GM12878 (cell line): ENCODE measurements at regions not wholly inside any gene's neighbourhood (a gene's known extent, or its start where the extent isn't known, plus 50 kb on each side); places are given as distances from the start of the nearest gene placed in this dataset.

Source experiments
- ATAC-seq: fragments of 200-7000 bp; cut with Tn5 transposase; 3 replicates; pipeline ENCODE4 v1.9.1; 2020; ENCODE audit warnings: mild to moderate bottlenecking, moderate library complexity
- BruUV-seq: library from RNA; stranded (reverse); fragments of 400-500 nt; replicated peaks from 2 replicates; lab custom pipeline; 2021; lab: Mats Ljungman, UMichigan
- CTCF ChIA-PET: fragments of 300-600 bp; sonication (Branson Sonifier 250); formaldehyde crosslinking; extraction: SDS; loops from one replicate; lab custom pipeline; 2021; ENCODE audit warnings: inconsistent platforms; lab: Yijun Ruan, JAX
- POLR2A ChIA-PET: fragments of 350-600 bp; formaldehyde crosslinking; extraction: SDS; loops from one replicate; lab custom pipeline; 2021; ENCODE audit warnings: inconsistent platforms; lab: Charles Lee
- RAD21 ChIA-PET: fragments of 300-600 bp; sonication (Branson Sonifier 250); formaldehyde crosslinking; loops from one replicate; lab custom pipeline; 2023; ENCODE audit warnings: antibody characterized with exemption; ENCODE audit not compliant: unreplicated experiment; lab: Charles Lee
- SMC1A ChIA-PET: fragments of 300-600 bp; sonication (Branson Sonifier 250); formaldehyde crosslinking; loops from one replicate; lab custom pipeline; 2023; ENCODE audit not compliant: unreplicated experiment, uncharacterized antibody; lab: Charles Lee
- DNase-seq: peaks from one replicate; pipeline ENCODE4 v3.0.0-alpha.2; 2011; ENCODE audit warnings: low read depth, low spot score
- FAIRE-seq: peaks from 3 replicates; lab custom pipeline; 2011; peaks lifted over from hg19 to GRCh38; lab: Jason Lieb, UNC
- H2AFZ ChIP-seq: 2 replicates; pipeline ENCODE4 v1.6.0; 2011; ENCODE audit warnings: low read depth, low read length, control low read depth; ENCODE audit not compliant: control insufficient read depth
- H3K27ac ChIP-seq: 2 replicates; pipeline ENCODE4 v1.5.1; 2011; ENCODE audit warnings: control low read depth; ENCODE audit not compliant: control insufficient read depth, insufficient read depth
- H3K27me3 ChIP-seq, 2 experiments: replicated peaks in 1 of 2; 2 replicates each; pipeline versions ENCODE4 v1.6.0 to v1.6.1; 2011; ENCODE audit warnings: low read length in 1 of 2; ENCODE audit not compliant: control insufficient read depth in 2 of 2, insufficient read depth in 2 of 2
- H3K36me3 ChIP-seq, 2 experiments: 2 replicates each; pipeline ENCODE4 v1.5.1; 2011; ENCODE audit warnings: low read length in 1 of 2; ENCODE audit not compliant: control insufficient read depth in 2 of 2, insufficient read depth in 2 of 2
- H3K4me1 ChIP-seq: 2 replicates; pipeline ENCODE4 v1.6.1; 2011; ENCODE audit warnings: mild to moderate bottlenecking, low read length, moderate library complexity, mixed read lengths; ENCODE audit not compliant: control insufficient read depth, insufficient read depth
- H3K4me2 ChIP-seq: 2 replicates; pipeline ENCODE4 v1.6.0; 2011; ENCODE audit warnings: control low read depth; ENCODE audit not compliant: control insufficient read depth, insufficient read depth
- H3K4me3 ChIP-seq: fragments of 200-600 bp; sonication (generic); 2 replicates; pipeline ENCODE4 v1.5.1; 2016
- H3K79me2 ChIP-seq: 2 replicates; pipeline ENCODE4 v1.6.0; 2011; ENCODE audit warnings: low read length; ENCODE audit not compliant: control insufficient read depth, insufficient read depth
- H3K9ac ChIP-seq: 2 replicates; pipeline ENCODE4 v1.8.0; 2011; ENCODE audit warnings: low read length, control low read depth, mixed read lengths; ENCODE audit not compliant: control insufficient read depth, insufficient read depth
- H3K9me3 ChIP-seq: replicated peaks from 3 replicates; pipeline ENCODE4 v1.5.1; 2011; ENCODE audit warnings: mild to moderate bottlenecking, low read length; ENCODE audit not compliant: control insufficient read depth, insufficient read depth
- H4K20me1 ChIP-seq: 2 replicates; pipeline ENCODE4 v1.6.0; 2011; ENCODE audit not compliant: control insufficient read depth, insufficient read depth
- BHLHE40 ChIP-seq, 2 experiments: fragments of 450-650 bp in 1 of 2; IDR thresholded peaks; 2 replicates each; pipeline ENCODE4 v1.6.1; 2011 to 2017; ENCODE audit warnings: low read depth in 2 of 2, borderline replicate concordance in 1 of 2, improper control_type of control experiment in 1 of 2, low read length in 1 of 2, mild to moderate bottlenecking in 1 of 2
- DPF2 ChIP-seq: fragments of 450-650 bp; IDR thresholded peaks from 2 replicates; pipeline ENCODE4 v1.6.1; 2017; ENCODE audit warnings: mild to moderate bottlenecking
- EP300 ChIP-seq, 2 experiments: fragments of 150-350 bp in 1 of 2; IDR thresholded peaks; 2 replicates each; pipeline ENCODE4 v1.6.1; 2011 to 2012; ENCODE audit warnings: low read depth in 2 of 2, low read length in 2 of 2, borderline replicate concordance in 1 of 2, improper control_type of control experiment in 1 of 2, inconsistent platforms in 1 of 2; ENCODE audit not compliant: control insufficient read depth in 1 of 2
- HDAC2 ChIP-seq: fragments of 200-600 bp; sonication (generic); IDR thresholded peaks from 2 replicates; pipeline ENCODE4 v1.6.1; 2017
- HDGF ChIP-seq: fragments of 450-650 bp; IDR thresholded peaks from 2 replicates; pipeline ENCODE4 v1.6.1; 2016; ENCODE audit warnings: antibody characterized with exemption
- HSF1 ChIP-seq: fragments of 150-350 bp; IDR thresholded peaks from 2 replicates; pipeline ENCODE4 v1.6.1; 2014; ENCODE audit warnings: mild to moderate bottlenecking, low read depth, low read length
- IRF5 ChIP-seq: fragments of 450-650 bp; IDR thresholded peaks from 2 replicates; pipeline ENCODE4 v1.6.1; 2017; ENCODE audit warnings: borderline replicate concordance
- JUNB ChIP-seq: IDR thresholded peaks from 2 replicates; pipeline ENCODE4 v1.6.1; 2016; ENCODE audit warnings: antibody characterized with exemption, mild to moderate bottlenecking
- MLLT1 ChIP-seq: fragments of 450-650 bp; IDR thresholded peaks from 2 replicates; pipeline ENCODE4 v1.6.1; 2016; ENCODE audit warnings: mild to moderate bottlenecking
- NR2F1 ChIP-seq: fragments of 450-650 bp; conservative IDR thresholded peaks from 2 replicates; pipeline ENCODE4 v1.6.1; 2017; ENCODE audit warnings: mild to moderate bottlenecking
- PAX5 ChIP-seq: IDR thresholded peaks from 2 replicates; pipeline ENCODE4 v1.6.1; 2011; ENCODE audit warnings: low read depth, low read length, borderline replicate concordance
- RUNX3 ChIP-seq: IDR thresholded peaks from 2 replicates; pipeline ENCODE4 v1.6.1; 2012; ENCODE audit warnings: low read length, inconsistent platforms
- ZBTB4 ChIP-seq: fragments of 450-650 bp; formaldehyde crosslinking; IDR thresholded peaks from 2 replicates; pipeline ENCODE4 v1.4.0; 2022; ENCODE audit warnings: mild to moderate bottlenecking, moderate library complexity
- ZZZ3 ChIP-seq: IDR thresholded peaks from 2 replicates; pipeline ENCODE4 v1.6.1; 2011; ENCODE audit warnings: low read depth; ENCODE audit not compliant: control insufficient read depth, insufficient read length
- WGBS: methylation state at CpG from one replicate; pipeline ENCODE4 v1.1.6; 2016; ENCODE audit warnings: low lambda C conversion rate; ENCODE audit not compliant: insufficient replicate concordance, insufficient coverage; ENCODE audit errors: missing lambda C conversion rate; 5-methylcytosine and 5-hydroxymethylcytosine counted together
- in situ Hi-C: fragments of 300-500 bp; cut with MboI; formaldehyde crosslinking; loops from 9 replicates; pipeline ENCODE4 v1.14.3; 2018; ENCODE audit warnings: mixed read lengths
- intact Hi-C: fragments of 100-400 bp; cut with micrococcal nuclease; formaldehyde crosslinking; loops from one replicate; pipeline ENCODE4 v1.14.2; 2022; ENCODE audit not compliant: unreplicated experiment

GRCh38 chr12:89117448-89118034 is 234.8 kb downstream of the DUSP6 start:
- Histone ChIP-seq H3K4me2 (no peak overlapping the region), H3K9ac (no peak overlapping the region), H2AFZ (no peak overlapping the region), H3K79me2 (no peaks in the 10 kb centered on the region)
- intact Hi-C loops: no loop called here
- SMC1A ChIA-PET: no interaction called here
- RAD21 ChIA-PET: no interaction called here
- BruUV-seq: no TSS peak
- FAIRE-seq: no peak
- WGBS: 0% methylated on average over 2 of the region's 2 CpGs
- no peak for TF ChIP-seq MLLT1
- no peak for TF ChIP-seq RUNX3
- no peak for TF ChIP-seq JUNB
- TF ChIP-seq EP300 (IDR thresholded peaks at IDR 0.05; ENCODE audit: borderline replicate concordance in 1 of 2, control insufficient read depth in 1 of 2, low read depth in 2 of 2, low read length in 2 of 2): no peak
- TF ChIP-seq NR2F1: no peak
- no peak for TF ChIP-seq ZBTB4 (CRISPR knock-in tag)
- TF ChIP-seq DPF2: no peak
- TF ChIP-seq HDAC2: no peak
- no peak for TF ChIP-seq HSF1
- TF ChIP-seq PAX5: no peak
- no peak for TF ChIP-seq HDGF
- TF ChIP-seq ZZZ3: no peak
- no peak for TF ChIP-seq BHLHE40 (IDR thresholded peaks at IDR 0.05; ENCODE audit: borderline replicate concordance in 1 of 2, low read depth in 2 of 2, low read length in 1 of 2)
- TF ChIP-seq IRF5: no peak
- TF ChIP-seq, all 136 proteins: peak for 0
- H4K20me1 ChIP-seq: no peaks in the 10 kb centered on the region
- H3K36me3 ChIP-seq: no peaks in the 10 kb centered on the region
- H3K27me3 ChIP-seq: no peaks in the 10 kb centered on the region
- ATAC-seq: no peak
- POLR2A ChIA-PET: no interaction called here
- no peak for DNase-seq
- H3K9me3 ChIP-seq: no peaks in the 10 kb centered on the region
- H3K27ac ChIP-seq: no peak overlapping the region
- CTCF ChIA-PET: no interaction called here
- no peak overlapping the region for H3K4me3 ChIP-seq
- in situ Hi-C loops: no loop called here
- H3K4me1 ChIP-seq: no peaks in the 10 kb centered on the region
